ENCODE measurements at regions not wholly inside any gene's neighbourhood (a gene's known extent, or its start where the extent isn't known, plus 50 kb on each side); places are given as distances from the start of the nearest gene placed in this dataset.

DNA sequence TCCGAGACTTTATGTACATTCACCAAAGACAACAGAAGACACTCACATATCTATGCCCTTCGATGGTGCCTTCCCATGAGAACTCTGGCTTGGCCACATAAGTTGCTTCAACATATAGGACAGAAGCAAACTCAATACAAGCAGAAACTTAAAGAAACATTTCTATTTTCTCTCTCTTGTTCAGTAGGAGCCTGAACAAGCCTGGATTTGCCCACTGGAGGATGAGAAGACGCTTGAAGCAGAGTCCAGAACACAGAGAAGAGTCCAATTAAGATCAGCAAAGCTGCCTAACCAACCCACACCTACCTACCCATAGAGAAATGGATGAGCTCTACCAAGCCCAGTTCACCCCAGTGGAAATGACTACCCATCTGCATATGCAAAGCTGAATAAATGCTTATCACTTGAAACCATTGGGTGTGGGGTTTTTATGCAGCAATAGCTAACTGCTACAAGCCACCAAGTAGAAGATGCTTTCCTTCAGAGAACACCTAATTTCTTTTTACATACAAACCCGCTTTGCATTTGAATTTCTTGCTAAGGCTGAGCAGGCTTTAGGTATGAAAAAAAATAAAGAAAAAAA, 337.9 kb upstream of the DYNLRB2 start:
- TF ChIP-seq, protein P1, sequence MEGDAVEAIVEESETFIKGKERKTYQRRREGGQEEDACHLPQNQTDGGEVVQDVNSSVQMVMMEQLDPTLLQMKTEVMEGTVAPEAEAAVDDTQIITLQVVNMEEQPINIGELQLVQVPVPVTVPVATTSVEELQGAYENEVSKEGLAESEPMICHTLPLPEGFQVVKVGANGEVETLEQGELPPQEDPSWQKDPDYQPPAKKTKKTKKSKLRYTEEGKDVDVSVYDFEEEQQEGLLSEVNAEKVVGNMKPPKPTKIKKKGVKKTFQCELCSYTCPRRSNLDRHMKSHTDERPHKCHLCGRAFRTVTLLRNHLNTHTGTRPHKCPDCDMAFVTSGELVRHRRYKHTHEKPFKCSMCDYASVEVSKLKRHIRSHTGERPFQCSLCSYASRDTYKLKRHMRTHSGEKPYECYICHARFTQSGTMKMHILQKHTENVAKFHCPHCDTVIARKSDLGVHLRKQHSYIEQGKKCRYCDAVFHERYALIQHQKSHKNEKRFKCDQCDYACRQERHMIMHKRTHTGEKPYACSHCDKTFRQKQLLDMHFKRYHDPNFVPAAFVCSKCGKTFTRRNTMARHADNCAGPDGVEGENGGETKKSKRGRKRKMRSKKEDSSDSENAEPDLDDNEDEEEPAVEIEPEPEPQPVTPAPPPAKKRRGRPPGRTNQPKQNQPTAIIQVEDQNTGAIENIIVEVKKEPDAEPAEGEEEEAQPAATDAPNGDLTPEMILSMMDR (IDR thresholded peaks at IDR 0.05) = no peak
- no peak for TF ChIP-seq CREB1 (CRISPR knock-in tag; IDR thresholded peaks at IDR 0.05)
- TF ChIP-seq ZNF138 (CRISPR knock-in tag; conservative IDR thresholded peaks at IDR 0.05) = no peak
- no peak for TF ChIP-seq CREM (CRISPR knock-in tag; IDR thresholded peaks at IDR 0.05)
- TF ChIP-seq, protein P2, sequence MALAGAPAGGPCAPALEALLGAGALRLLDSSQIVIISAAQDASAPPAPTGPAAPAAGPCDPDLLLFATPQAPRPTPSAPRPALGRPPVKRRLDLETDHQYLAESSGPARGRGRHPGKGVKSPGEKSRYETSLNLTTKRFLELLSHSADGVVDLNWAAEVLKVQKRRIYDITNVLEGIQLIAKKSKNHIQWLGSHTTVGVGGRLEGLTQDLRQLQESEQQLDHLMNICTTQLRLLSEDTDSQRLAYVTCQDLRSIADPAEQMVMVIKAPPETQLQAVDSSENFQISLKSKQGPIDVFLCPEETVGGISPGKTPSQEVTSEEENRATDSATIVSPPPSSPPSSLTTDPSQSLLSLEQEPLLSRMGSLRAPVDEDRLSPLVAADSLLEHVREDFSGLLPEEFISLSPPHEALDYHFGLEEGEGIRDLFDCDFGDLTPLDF (CRISPR knock-in tag; IDR thresholded peaks at IDR 0.05) = no peak
- TF ChIP-seq TCF7 (CRISPR knock-in tag; IDR thresholded peaks at IDR 0.05; ENCODE audit: low read depth) = no peak
- TF ChIP-seq ZNF416 (CRISPR knock-in tag; IDR thresholded peaks at IDR 0.05) = no peak
- TF ChIP-seq SMAD4 (CRISPR knock-in tag; IDR thresholded peaks at IDR 0.05) = no peak

All from WTC11 (cell line).